Right hindlimb (tissue), 1 donor: ENCODE measurements at regions not wholly inside any gene's neighbourhood (a gene's known extent, or its start where the extent isn't known, plus 50 kb on each side); places are given as distances from the start of the nearest gene placed in this dataset.
"Not testable (repeated sequence)": the region's sequence is repeated elsewhere in the genome, so short reads cannot be mapped to it uniquely, and the experiment has no call there.

Source experiments
- DNase-seq: peaks from one replicate; pipeline ENCODE4 v3.0.0-alpha.2; 2018

- DNase-seq = no peak
These were observed 131.8 kb downstream of the ATP6V1G3 start for GRCh38 chr1:198408716-198409115.

DNA sequence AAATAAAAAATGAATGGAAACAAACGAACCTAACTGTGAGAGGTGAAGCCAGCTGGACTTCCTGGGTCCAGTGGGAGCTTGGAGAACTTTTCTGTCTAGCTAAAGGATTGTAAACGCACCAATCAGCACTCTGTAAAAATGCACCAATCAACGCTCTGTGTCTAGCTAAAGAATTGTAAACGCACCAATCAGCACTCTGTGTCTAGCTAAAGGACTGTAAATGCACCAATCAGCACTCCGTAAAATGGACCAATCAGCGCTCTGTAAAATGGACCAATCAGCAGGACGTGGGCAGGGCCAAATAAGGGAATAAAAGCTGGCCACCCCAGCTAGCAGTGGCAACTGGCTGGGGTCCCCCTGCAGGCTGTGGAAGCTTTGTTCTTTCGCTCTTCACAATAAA lies 135.8 kb downstream of the ATP6V1G3 start:
- DNase-seq = not testable (repeated sequence)

DNA sequence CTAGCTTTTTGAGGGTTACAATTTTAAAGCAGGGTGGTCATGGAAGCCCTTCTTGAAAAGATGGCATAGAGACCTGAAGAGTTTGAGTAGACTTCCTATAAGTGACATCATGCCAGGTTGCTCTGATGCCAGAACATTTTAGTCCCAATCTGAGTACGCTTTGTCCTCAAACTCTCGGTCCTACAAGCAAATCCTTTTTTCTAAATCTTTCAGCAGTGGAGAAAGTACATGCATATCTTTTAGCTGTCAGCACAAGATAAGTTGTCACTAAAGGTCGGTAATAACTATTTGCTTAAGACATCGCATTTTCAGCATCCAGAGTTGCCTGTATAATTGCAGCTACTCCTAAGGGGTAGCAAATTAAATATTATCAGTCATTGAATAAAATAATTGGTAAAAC lies 140.4 kb downstream of the ATP6V1G3 start:
- DNase-seq = no peak

DNA sequence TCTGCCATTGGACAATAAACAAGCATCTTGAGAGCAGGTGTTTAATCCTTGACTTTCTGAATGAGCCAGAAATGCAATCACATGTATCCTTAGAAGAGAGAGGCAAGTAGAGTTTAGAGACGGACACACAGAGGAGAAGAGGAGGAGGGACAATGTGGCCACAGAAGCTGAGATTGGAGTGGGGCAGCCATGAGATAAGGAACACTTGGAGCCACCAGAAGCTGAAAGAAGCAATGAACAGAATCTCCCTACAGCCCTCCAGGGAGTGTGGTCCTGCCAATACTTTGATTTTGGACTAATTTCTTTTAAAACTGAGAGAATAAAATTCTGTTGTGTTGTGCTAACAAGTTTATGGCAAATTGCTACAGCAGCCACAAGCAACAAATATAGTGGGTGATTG lies 141.0 kb downstream of the ATP6V1G3 start:
- DNase-seq = no peak

GRCh38 chr1:198397208-198397808 lies 143.2 kb downstream of the ATP6V1G3 start:
- no peak for DNase-seq

- DNase-seq = no peak
These were observed 149.0 kb downstream of the ATP6V1G3 start for GRCh38 chr1:198391393-198392020.

DNA sequence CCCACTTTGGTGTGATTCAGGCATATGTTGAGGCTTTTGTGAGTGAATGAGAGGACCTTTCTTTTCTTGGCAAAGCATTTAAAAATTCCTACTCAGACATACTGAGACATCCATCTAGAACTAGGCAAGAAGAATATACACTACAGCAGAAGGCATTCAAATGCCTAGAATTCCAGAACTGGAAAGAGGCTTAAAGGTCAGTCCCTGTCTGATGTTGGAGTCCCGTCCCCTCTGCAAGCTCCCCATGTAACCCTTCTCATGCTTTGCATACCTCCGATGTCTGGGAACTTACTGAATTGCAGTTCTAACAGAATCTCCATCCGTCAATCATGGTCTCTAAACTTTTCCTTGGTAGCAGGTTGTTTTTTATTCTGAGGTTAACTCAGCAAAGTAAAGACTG lies 152.9 kb downstream of the ATP6V1G3 start:
- DNase-seq = no peak

DNA sequence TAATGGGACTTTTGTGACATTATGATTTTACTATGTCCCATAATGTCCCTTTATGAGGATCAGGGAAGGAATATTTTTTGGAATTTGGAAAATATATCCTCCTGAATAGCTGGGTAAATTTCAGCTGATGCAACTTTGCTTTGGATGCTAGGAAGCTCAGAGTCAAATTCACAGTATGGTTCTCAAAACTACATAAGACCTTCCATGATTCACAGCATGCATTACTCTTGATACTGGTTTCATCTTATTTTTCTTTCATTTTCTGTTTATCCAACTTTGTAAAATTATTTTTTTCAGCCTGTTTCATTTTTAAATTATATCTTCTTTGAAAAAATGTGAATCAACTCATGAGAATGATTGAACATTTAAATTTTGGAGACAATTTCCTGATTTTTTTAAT lies 160.2 kb downstream of the ATP6V1G3 start:
- DNase-seq = no peak

- DNase-seq = no peak
These were observed 162.8 kb downstream of the ATP6V1G3 start for GRCh38 chr1:198377702-198378101.

DNA sequence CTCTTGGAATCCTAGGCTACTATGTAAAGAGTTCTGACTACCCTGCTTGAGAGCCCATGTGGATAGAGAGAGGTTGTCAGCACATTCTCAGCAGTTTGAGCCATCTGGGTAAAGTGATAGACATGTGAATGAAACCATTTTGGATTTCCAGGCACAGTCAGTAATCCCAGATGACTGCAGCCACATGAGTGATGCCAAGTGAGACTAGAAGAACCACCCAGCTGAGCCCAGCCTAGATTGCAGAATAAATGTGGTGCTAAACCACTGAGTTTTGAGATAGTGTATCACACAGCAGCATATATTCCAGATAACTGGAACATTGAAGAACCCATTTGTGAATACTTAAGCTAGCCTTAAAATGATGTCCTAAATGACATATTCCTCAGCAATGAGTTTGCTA lies 166.2 kb downstream of the ATP6V1G3 start:
- DNase-seq = no peak

DNA sequence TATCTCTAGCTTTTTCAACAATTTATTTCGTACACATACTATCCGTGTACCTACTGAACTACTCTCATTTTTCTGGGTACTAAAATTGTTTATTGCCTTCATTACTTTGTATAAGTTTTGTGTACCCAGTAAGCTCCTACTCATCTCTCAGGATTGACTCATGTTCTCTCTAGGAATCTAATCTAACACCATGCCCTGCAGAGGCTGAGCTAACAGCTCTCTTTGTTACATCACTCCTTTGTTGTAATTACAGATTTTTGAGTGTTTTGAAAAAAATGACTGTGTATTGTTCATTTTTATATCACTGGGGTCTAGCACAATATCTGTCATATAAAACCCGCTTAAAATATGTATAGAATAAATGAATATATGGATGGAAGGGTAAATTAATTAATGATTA lies 167.1 kb downstream of the ATP6V1G3 start:
- no peak for DNase-seq
